ENCODE measurements at regions not wholly inside any gene's neighbourhood (a gene's known extent, or its start where the extent isn't known, plus 50 kb on each side); places are given as distances from the start of the nearest gene placed in this dataset.

- H3K4me3 ChIP-seq (ENCODE audit: low read length) = no peak overlapping the region
Measured at GRCh38 chr21:36643374-36644250, 55.3 kb upstream of the SIM2 start.

GRCh38 chr21:36646011-36646410, 52.9 kb upstream of the SIM2 start:
- TF ChIP-seq ZNF274 (IDR thresholded peaks at IDR 0.05; ENCODE audit: low read depth, low read length) = no peak
- H3K4me3 ChIP-seq (ENCODE audit: low read length) = no peak overlapping the region

More at GRCh38 chr21:36643374-36644250, 55.3 kb upstream of the SIM2 start:
- no peak for TF ChIP-seq ZNF274 (IDR thresholded peaks at IDR 0.05; ENCODE audit: low read depth, low read length)

GRCh38 chr21:36646645-36647044, 52.3 kb upstream of the SIM2 start:
- no peak overlapping the region for H3K4me3 ChIP-seq (ENCODE audit: low read length)

GRCh38 chr21:36647279-36648093, 51.4 kb upstream of the SIM2 start:
- no peak overlapping the region for H3K4me3 ChIP-seq (ENCODE audit: low read length)
- TF ChIP-seq ZNF274 (IDR thresholded peaks at IDR 0.05; ENCODE audit: low read depth, low read length) = no peak

More at GRCh38 chr21:36646645-36647044, 52.3 kb upstream of the SIM2 start:
- no peak for TF ChIP-seq ZNF274 (IDR thresholded peaks at IDR 0.05; ENCODE audit: low read depth, low read length)
